Activated CD8-positive, alpha-beta memory T cell treated with anti-CD3 and anti-CD28 coated beads, Interleukin-2, amount 50 U/mL, for 48 hours (primary cell): ENCODE measurements at regions not wholly inside any gene's neighbourhood (a gene's known extent, or its start where the extent isn't known, plus 50 kb on each side); places are given as distances from the start of the nearest gene placed in this dataset.
"Not testable (repeated sequence)": the region's sequence is repeated elsewhere in the genome, so short reads cannot be mapped to it uniquely, and the experiment has no call there.

Experiments
- DNase-seq: peaks from one replicate; pipeline ENCODE4 v3.0.0-alpha.2; 2020

- DNase-seq, result not testable (repeated sequence)
Observed at GRCh38 chr1:120941066-120941465, 51.5 kb downstream of the PPIAL4A start.

GRCh38 chr1:120941836-120942217 is 52.3 kb downstream of the PPIAL4A start:
- DNase-seq, result not testable (repeated sequence)

GRCh38 chr1:120942218-120942944 is 52.8 kb downstream of the PPIAL4A start:
- DNase-seq, result peak; percentile 89

GRCh38 chr1:120942945-120943319 is 53.4 kb downstream of the PPIAL4A start:
- not testable (repeated sequence) for DNase-seq

GRCh38 chr1:120944691-120945090 is 55.1 kb downstream of the PPIAL4A start:
- not testable (repeated sequence) for DNase-seq

- not testable (repeated sequence) for DNase-seq
Observed at GRCh38 chr1:120945122-120945521, 55.6 kb downstream of the PPIAL4A start.

GRCh38 chr1:120947114-120947513 is 57.5 kb downstream of the PPIAL4A start:
- DNase-seq, result not testable (repeated sequence)

- not testable (repeated sequence) for DNase-seq
Observed at GRCh38 chr1:120949724-120950123, 60.2 kb downstream of the PPIAL4A start.

- DNase-seq, result not testable (repeated sequence)
Observed at GRCh38 chr1:120950633-120951032, 61.1 kb downstream of the PPIAL4A start.

GRCh38 chr1:120951100-120951499 is 61.5 kb downstream of the PPIAL4A start:
- not testable (repeated sequence) for DNase-seq

GRCh38 chr1:120952207-120952870 is 62.8 kb downstream of the PPIAL4A start:
- not testable (repeated sequence) for DNase-seq

- not testable (repeated sequence) for DNase-seq
Observed at GRCh38 chr1:120952871-120953265, 63.3 kb downstream of the PPIAL4A start.

GRCh38 chr1:120954736-120955135 is 65.2 kb downstream of the PPIAL4A start:
- no peak for DNase-seq

GRCh38 chr1:120955961-120956360 is 66.4 kb downstream of the PPIAL4A start:
- not testable (repeated sequence) for DNase-seq

- not testable (repeated sequence) for DNase-seq
Observed at GRCh38 chr1:120966018-120966417, 76.4 kb downstream of the PPIAL4A start.

GRCh38 chr1:120972863-120973262 is 83.3 kb downstream of the PPIAL4A start:
- DNase-seq, result not testable (repeated sequence)

GRCh38 chr1:120973836-120974235 is 84.3 kb downstream of the PPIAL4A start:
- not testable (repeated sequence) for DNase-seq

GRCh38 chr1:120977279-120977678 is 87.7 kb downstream of the PPIAL4A start:
- not testable (repeated sequence) for DNase-seq

GRCh38 chr1:120981489-120982094 is 92.0 kb downstream of the PPIAL4A start:
- not testable (repeated sequence) for DNase-seq

- DNase-seq, result not testable (repeated sequence)
Observed at GRCh38 chr1:120994614-120995013, 105.0 kb downstream of the PPIAL4A start.

- DNase-seq, result not testable (repeated sequence)
Observed at GRCh38 chr1:120995025-120995424, 105.5 kb downstream of the PPIAL4A start.

GRCh38 chr1:121001090-121001726 is 111.6 kb downstream of the PPIAL4A start:
- not testable (repeated sequence) for DNase-seq

GRCh38 chr1:121003230-121003629 is 113.7 kb downstream of the PPIAL4A start:
- not testable (repeated sequence) for DNase-seq
